KMS-11 (cell line): ENCODE measurements at regions not wholly inside any gene's neighbourhood (a gene's known extent, or its start where the extent isn't known, plus 50 kb on each side); places are given as distances from the start of the nearest gene placed in this dataset.

Experiments
- H2AFZ ChIP-seq: fragments of 200-600 bp; sonication (generic); 2 replicates; pipeline ENCODE4 v1.6.1; 2016; ENCODE audit warnings: antibody characterized with exemption, mixed run types, low read depth
- H3K27ac ChIP-seq: fragments of 200-600 bp; sonication (generic); 2 replicates; pipeline ENCODE4 v1.6.1; 2016; ENCODE audit warnings: mild to moderate bottlenecking, mixed run types
- H3K27me3 ChIP-seq: fragments of 200-600 bp; sonication (generic); 2 replicates; pipeline ENCODE4 v1.6.1; 2017; ENCODE audit warnings: mild to moderate bottlenecking, low read depth, mixed run types, moderate library complexity; ENCODE audit not compliant: insufficient read depth
- H3K36me3 ChIP-seq: fragments of 200-600 bp; sonication (generic); 2 replicates; pipeline ENCODE4 v1.6.1; 2017; ENCODE audit warnings: mild to moderate bottlenecking, mixed run types; ENCODE audit not compliant: insufficient read depth
- H3K4me1 ChIP-seq: fragments of 200-600 bp; sonication (generic); 2 replicates; pipeline ENCODE4 v1.6.1; 2016; ENCODE audit warnings: mild to moderate bottlenecking, low read depth, mixed run types; ENCODE audit not compliant: poor library complexity, severe bottlenecking
- H3K4me2 ChIP-seq: fragments of 200-600 bp; sonication (generic); 2 replicates; pipeline ENCODE4 v1.7.0; 2016; ENCODE audit warnings: mild to moderate bottlenecking, mixed run types
- H3K4me3 ChIP-seq: fragments of 200-600 bp; sonication (generic); IDR thresholded peaks from 2 replicates; pipeline ENCODE4 v1.6.1; 2017; ENCODE audit warnings: low read depth, low read length, mixed read lengths; ENCODE audit not compliant: insufficient read depth
- H3K79me2 ChIP-seq: fragments of 200-600 bp; sonication (generic); 2 replicates; pipeline ENCODE4 v1.6.1; 2016; ENCODE audit warnings: low read depth, mixed run types; ENCODE audit not compliant: insufficient read depth
- H3K9ac ChIP-seq: fragments of 200-600 bp; sonication (generic); 2 replicates; pipeline ENCODE4 v1.6.1; 2016; ENCODE audit warnings: mild to moderate bottlenecking, mixed run types
- H4K20me1 ChIP-seq: fragments of 200-600 bp; sonication (generic); 2 replicates; pipeline ENCODE4 v1.6.1; 2016; ENCODE audit warnings: mild to moderate bottlenecking, mixed run types; ENCODE audit not compliant: insufficient read depth
- CTCF ChIP-seq: fragments of 200-600 bp; sonication (generic); conservative IDR thresholded peaks from 2 replicates; pipeline ENCODE4 v1.6.1; 2017; ENCODE audit warnings: low read depth, mild to moderate bottlenecking, antibody characterized with exemption, low read length, moderate library complexity, mixed read lengths

GRCh38 chr6:23154159-23154558 is 584.8 kb downstream of the HDGFL1 start:
- Histone ChIP-seq H3K4me3 (no peak overlapping the region), H3K4me2 (peak overlapping the region; percentile 70), H3K9ac (no peak overlapping the region), H3K27me3 (no peaks in the 10 kb centered on the region), H3K79me2 (no peaks in the 10 kb centered on the region), H3K36me3 (no peaks in the 10 kb centered on the region), H4K20me1 (no peaks in the 10 kb centered on the region), H3K27ac (peak overlapping the region; percentile 90), H3K4me1 (peaks cover 64% of the 10 kb centered on the region), H2AFZ (no peak overlapping the region; the same call in 1 of the 2 replicates)
- no peak for TF ChIP-seq CTCF

- Histone ChIP-seq H3K9ac (no peak overlapping the region), H3K36me3 (no peaks in the 10 kb centered on the region), H3K27me3 (no peaks in the 10 kb centered on the region), H3K4me2 (no peak overlapping the region), H3K4me3 (no peak overlapping the region), H4K20me1 (no peaks in the 10 kb centered on the region), H3K4me1 (peaks cover under 1% of the 10 kb centered on the region), H3K79me2 (no peaks in the 10 kb centered on the region), H3K27ac (no peak overlapping the region), H2AFZ (no peak overlapping the region)
- no peak for TF ChIP-seq CTCF
Observed at GRCh38 chr6:23170049-23170448, 600.7 kb downstream of the HDGFL1 start.

GRCh38 chr6:23173234-23173633 is 603.9 kb downstream of the HDGFL1 start:
- Histone ChIP-seq H3K36me3 (no peaks in the 10 kb centered on the region), H3K27ac (no peak overlapping the region), H3K4me1 (peaks cover 8% of the 10 kb centered on the region), H2AFZ (no peak overlapping the region), H3K4me3 (no peak overlapping the region), H3K9ac (no peak overlapping the region), H3K27me3 (no peaks in the 10 kb centered on the region), H3K79me2 (no peaks in the 10 kb centered on the region), H3K4me2 (no peak overlapping the region), H4K20me1 (no peaks in the 10 kb centered on the region)
- no peak for TF ChIP-seq CTCF

GRCh38 chr6:23174781-23175361 is 605.5 kb downstream of the HDGFL1 start:
- Histone ChIP-seq H3K4me3 (no peak overlapping the region), H3K79me2 (no peaks in the 10 kb centered on the region), H3K4me2 (no peak overlapping the region), H4K20me1 (no peaks in the 10 kb centered on the region), H3K27me3 (no peaks in the 10 kb centered on the region), H3K27ac (no peak overlapping the region), H3K9ac (no peak overlapping the region), H3K36me3 (no peaks in the 10 kb centered on the region), H2AFZ (no peak overlapping the region), H3K4me1 (peaks cover 8% of the 10 kb centered on the region)
- TF ChIP-seq CTCF: no peak
